Common myeloid progenitor, CD34-positive (primary cell): ENCODE measurements at regions not wholly inside any gene's neighbourhood (a gene's known extent, or its start where the extent isn't known, plus 50 kb on each side); places are given as distances from the start of the nearest gene placed in this dataset.
"Not testable (repeated sequence)": the region's sequence is repeated elsewhere in the genome, so short reads cannot be mapped to it uniquely, and the experiment has no call there.

Experiments
- CTCF ChIA-PET: fragments of 350-600 bp; sonication (Branson Sonifier 250); formaldehyde crosslinking; loops from one replicate; lab custom pipeline; 2021; ENCODE audit warnings: antibody characterized with exemption; lab: Charles Lee
- POLR2A ChIA-PET: fragments of 350-600 bp; sonication (Branson Sonifier 250); formaldehyde crosslinking; loops from one replicate; lab custom pipeline; 2021; ENCODE audit warnings: antibody characterized with exemption; lab: Charles Lee
- DNase-seq, 3 donors: peaks; one replicate each; pipeline versions ENCODE4 v3.0.0 to v3.0.0-alpha.2; 2013
- H3K27ac ChIP-seq, 2 experiments: 1 replicate in 1 of 2; 2 replicates in 1 of 2; pipeline ENCODE4 v1.7.0; 2013; ENCODE audit warnings: inconsistent platforms in 2 of 2, low read length in 2 of 2, mild to moderate bottlenecking in 2 of 2, low read depth in 1 of 2, moderate library complexity in 1 of 2; ENCODE audit not compliant: severe bottlenecking in 2 of 2, insufficient read depth in 1 of 2, poor library complexity in 1 of 2
- H3K27me3 ChIP-seq, 5 experiments: replicated peaks in 2 of 5; 1 replicate in 3 of 5; 2 replicates in 2 of 5; pipeline versions ENCODE4 v1.6.1 to v1.7.0; 2013; ENCODE audit warnings: low read length in 4 of 5, mild to moderate bottlenecking in 2 of 5, moderate library complexity in 2 of 5, inconsistent platforms in 1 of 5; ENCODE audit not compliant: insufficient read depth in 5 of 5, control insufficient read depth in 4 of 5
- H3K36me3 ChIP-seq, 4 experiments: 1 replicate in 2 of 4; 2 replicates in 2 of 4; pipeline versions ENCODE4 v1.6.1 to v1.7.0; 2013; ENCODE audit warnings: low read length in 3 of 4, control low read depth in 1 of 4, mild to moderate bottlenecking in 1 of 4; ENCODE audit not compliant: control insufficient read depth in 4 of 4, insufficient read depth in 4 of 4
- H3K4me1 ChIP-seq, 4 experiments: 1 replicate in 3 of 4; 2 replicates in 1 of 4; pipeline versions ENCODE4 v1.6.1 to v1.7.1; 2013; ENCODE audit warnings: low read length in 3 of 4, mild to moderate bottlenecking in 3 of 4, control low read depth in 1 of 4, inconsistent platforms in 1 of 4, moderate library complexity in 1 of 4; ENCODE audit not compliant: control insufficient read depth in 4 of 4, insufficient read depth in 4 of 4; ENCODE audit errors: control extremely low read depth in 1 of 4
- H3K4me3 ChIP-seq, 7 experiments: 1 replicate in 4 of 7; 2 replicates in 3 of 7; pipeline versions ENCODE4 v1.5.1 to v1.7.0; 2013; ENCODE audit warnings: mild to moderate bottlenecking in 7 of 7, low read length in 6 of 7, moderate library complexity in 6 of 7, inconsistent platforms in 2 of 7, low read depth in 2 of 7, control low read depth in 1 of 7; ENCODE audit not compliant: insufficient read depth in 4 of 7, control insufficient read depth in 1 of 7; ENCODE audit errors: extremely low read depth in 1 of 7
- H3K9me3 ChIP-seq, 5 experiments: 1 replicate in 4 of 5; 2 replicates in 1 of 5; pipeline versions ENCODE4 v1.6.1 to v1.7.1; 2013; ENCODE audit warnings: low read length in 4 of 5, mild to moderate bottlenecking in 2 of 5, inconsistent platforms in 1 of 5, low read depth in 1 of 5, moderate library complexity in 1 of 5; ENCODE audit not compliant: control insufficient read depth in 4 of 5, insufficient read depth in 2 of 5; ENCODE audit errors: control extremely low read depth in 1 of 5
- WGBS: methylation state at CpG from one replicate; pipeline ENCODE4 v1.1.5; 2013; ENCODE audit not compliant: insufficient coverage; 5-methylcytosine and 5-hydroxymethylcytosine counted together

GRCh38 chr7:73216046-73216675, 92.5 kb downstream of the NSUN5 start:
- H3K36me3 ChIP-seq, H3K27me3 ChIP-seq, H3K4me1 ChIP-seq, CTCF ChIA-PET, H3K9me3 ChIP-seq, POLR2A ChIA-PET, H3K27ac ChIP-seq, DNase-seq, H3K4me3 ChIP-seq: not testable (repeated sequence)
- 100% methylated on average over 1 of the region's 10 CpGs for WGBS

- H3K36me3 ChIP-seq, POLR2A ChIA-PET, CTCF ChIA-PET, H3K4me3 ChIP-seq, H3K9me3 ChIP-seq, H3K27me3 ChIP-seq, DNase-seq, H3K4me1 ChIP-seq, H3K27ac ChIP-seq: not testable (repeated sequence)
- no CpG with 5 or more reads among the region's 7 CpGs for WGBS
Observed at GRCh38 chr7:73215232-73215631, 93.4 kb downstream of the NSUN5 start.

DNA sequence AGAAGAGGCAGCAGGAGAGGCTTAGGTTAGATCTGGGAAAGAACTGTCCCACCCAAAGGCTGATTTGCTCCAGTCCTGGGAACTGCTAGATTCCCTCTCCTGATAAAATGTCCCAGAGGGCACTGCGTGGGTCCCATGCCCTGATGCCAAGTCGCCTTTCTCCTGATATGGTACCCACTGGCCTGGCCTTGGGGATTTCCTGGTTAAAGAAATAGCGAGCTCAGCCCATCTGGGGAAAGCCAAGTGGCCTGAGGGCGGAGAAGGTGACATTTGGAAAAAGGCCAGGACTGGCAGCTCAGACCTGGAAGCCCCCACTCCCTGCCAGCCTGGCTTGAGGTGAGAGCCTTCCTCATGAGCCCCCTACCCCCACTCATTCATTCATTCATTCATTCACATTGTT, 94.2 kb downstream of the NSUN5 start:
- CTCF ChIA-PET, H3K4me3 ChIP-seq, H3K27ac ChIP-seq, H3K4me1 ChIP-seq, H3K27me3 ChIP-seq, POLR2A ChIA-PET, H3K36me3 ChIP-seq, DNase-seq, H3K9me3 ChIP-seq: not testable (repeated sequence)
- WGBS: 75% methylated on average over 2 of the region's 4 CpGs

DNA sequence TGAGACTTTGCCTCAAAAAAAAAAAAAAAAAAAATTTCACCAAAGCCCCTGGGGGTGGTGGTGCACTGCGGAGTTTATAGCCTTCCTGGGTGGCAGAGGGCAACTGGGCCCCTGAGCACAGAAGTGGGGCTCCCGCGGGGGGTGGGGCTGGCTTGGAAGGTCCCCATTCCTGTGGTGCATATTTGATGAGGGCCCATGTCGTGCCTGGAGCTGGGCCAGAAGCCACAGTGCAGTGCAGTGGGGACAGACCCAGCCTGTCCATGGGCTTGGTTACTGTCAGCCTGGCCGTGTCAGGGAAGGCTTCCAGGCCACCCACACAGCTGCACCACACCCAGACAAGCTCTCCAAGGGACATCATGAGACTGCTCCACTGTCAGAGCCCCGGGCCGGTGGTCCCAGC, 95.5 kb downstream of the NSUN5 start:
- H3K4me3 ChIP-seq, H3K4me1 ChIP-seq, CTCF ChIA-PET, POLR2A ChIA-PET, H3K36me3 ChIP-seq, H3K27me3 ChIP-seq, H3K27ac ChIP-seq, H3K9me3 ChIP-seq, DNase-seq: not testable (repeated sequence)
- no CpG with 5 or more reads among the region's 7 CpGs for WGBS

- POLR2A ChIA-PET: not testable (repeated sequence)
Observed at GRCh38 chr7:73205594-73205993, 103.0 kb downstream of the NSUN5 start.

GRCh38 chr7:73204898-73205297, 103.7 kb downstream of the NSUN5 start:
- H3K9me3 ChIP-seq, DNase-seq, H3K27me3 ChIP-seq, CTCF ChIA-PET, POLR2A ChIA-PET, H3K4me3 ChIP-seq, H3K4me1 ChIP-seq, H3K36me3 ChIP-seq, H3K27ac ChIP-seq: not testable (repeated sequence)
- WGBS: no CpG with 5 or more reads among the region's 5 CpGs

More at GRCh38 chr7:73205594-73205993, 103.0 kb downstream of the NSUN5 start:
- H3K36me3 ChIP-seq, H3K4me1 ChIP-seq, H3K27ac ChIP-seq, H3K27me3 ChIP-seq, H3K4me3 ChIP-seq, H3K9me3 ChIP-seq, CTCF ChIA-PET, DNase-seq: not testable (repeated sequence)
- WGBS: no CpG with 5 or more reads among the region's 3 CpGs

GRCh38 chr7:73203312-73203711, 105.3 kb downstream of the NSUN5 start:
- H3K4me3 ChIP-seq, DNase-seq, CTCF ChIA-PET, H3K4me1 ChIP-seq, H3K9me3 ChIP-seq, H3K27me3 ChIP-seq, POLR2A ChIA-PET, H3K36me3 ChIP-seq, H3K27ac ChIP-seq: not testable (repeated sequence)
- no CpG with 5 or more reads among the region's 5 CpGs for WGBS
